Ishikawa (cell line): ENCODE measurements at regions not wholly inside any gene's neighbourhood (a gene's known extent, or its start where the extent isn't known, plus 50 kb on each side); places are given as distances from the start of the nearest gene placed in this dataset.

ENCODE experiments used
- EP300 ChIP-seq: IDR thresholded peaks from 2 replicates; pipeline ENCODE4 v1.6.1; 2012; ENCODE audit warnings: borderline replicate concordance
- RAD21 ChIP-seq: IDR thresholded peaks from 2 replicates; pipeline ENCODE4 v1.6.1; 2012; ENCODE audit warnings: low read depth
- TAF1 ChIP-seq: IDR thresholded peaks from 2 replicates; pipeline ENCODE4 v1.6.1; 2012; ENCODE audit warnings: low read depth, mild to moderate bottlenecking

DNA sequence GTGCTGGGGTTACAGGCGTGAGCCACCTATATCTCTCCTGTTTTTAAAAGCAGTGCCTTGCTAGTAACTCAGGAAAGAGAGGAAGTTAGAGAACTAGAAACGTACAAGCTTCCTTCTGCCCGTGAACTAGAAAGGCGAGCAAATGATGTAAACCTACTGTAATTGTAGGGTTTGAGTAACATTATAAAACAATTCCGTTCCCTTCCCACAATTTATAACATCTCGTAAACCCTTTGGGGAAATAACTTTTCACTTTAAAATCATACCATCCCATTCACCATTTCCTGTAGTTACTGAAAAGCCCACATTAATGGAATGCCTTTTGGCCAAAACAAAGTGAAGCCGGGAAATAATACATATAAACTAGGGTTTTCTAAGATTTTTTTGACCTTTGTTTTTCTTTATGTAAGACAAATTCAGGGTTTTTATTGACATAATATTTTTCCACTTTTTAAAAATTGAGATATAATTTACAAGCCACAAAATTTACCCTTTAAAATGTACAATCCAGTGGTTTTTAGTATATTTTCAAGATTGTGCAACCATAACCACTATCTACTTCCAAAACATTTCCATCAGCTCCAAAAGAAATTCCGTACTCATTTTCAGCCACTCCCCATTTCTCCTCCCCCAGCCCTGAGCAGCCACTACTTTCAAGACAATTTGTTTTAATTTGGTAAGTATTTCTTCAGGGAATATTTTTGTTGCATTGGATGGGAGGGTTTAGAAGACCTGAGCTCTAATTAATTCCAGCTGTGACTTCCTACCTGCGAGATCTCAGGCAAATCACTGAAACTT, 175.1 kb upstream of the PDE10A start:
- TF ChIP-seq EP300, result no peak
- TF ChIP-seq RAD21, result no peak
- TF ChIP-seq TAF1, result no peak
